ENCODE measurements at regions not wholly inside any gene's neighbourhood (a gene's known extent, or its start where the extent isn't known, plus 50 kb on each side); places are given as distances from the start of the nearest gene placed in this dataset.
"Not testable (repeated sequence)": the region's sequence is repeated elsewhere in the genome, so short reads cannot be mapped to it uniquely, and the experiment has no call there.

- not testable (repeated sequence) for TF ChIP-seq CTCF (IDR thresholded peaks at IDR 0.05; ENCODE audit: insufficient read depth, low read length, poor library complexity, severe bottlenecking); EZH2phosphoT487 (conservative IDR thresholded peaks at IDR 0.05; ENCODE audit: low read length)
These were observed 92.2 kb upstream of the GARIN1A start for GRCh38 chr7:128579843-128580242.

Data from SU-DHL-6 (cell line).